ENCODE measurements at regions not wholly inside any gene's neighbourhood (a gene's known extent, or its start where the extent isn't known, plus 50 kb on each side); places are given as distances from the start of the nearest gene placed in this dataset.
"Not testable (repeated sequence)": the region's sequence is repeated elsewhere in the genome, so short reads cannot be mapped to it uniquely, and the experiment has no call there.

- not testable (repeated sequence) for TF ChIP-seq CTCF, POLR2AphosphoS5 (IDR thresholded peaks at IDR 0.05)
These were observed 549.5 kb upstream of the ADGRB3 start for GRCh38 chr6:68085599-68085998.

All from prostate gland (tissue), 2 donors.